Suppressor macrophage treated with lipopolysaccharide for 1 hour (primary cell): ENCODE measurements at regions not wholly inside any gene's neighbourhood (a gene's known extent, or its start where the extent isn't known, plus 50 kb on each side); places are given as distances from the start of the nearest gene placed in this dataset.
"Not testable (repeated sequence)": the region's sequence is repeated elsewhere in the genome, so short reads cannot be mapped to it uniquely, and the experiment has no call there.

Experiments used
- DNase-seq, 3 donors: peaks; one replicate each; pipeline ENCODE4 v3.0.0-alpha.2; 2020 to 2022

GRCh38 chr5:27140831-27141230, 102.4 kb upstream of the CDH9 start:
- DNase-seq: no peak

GRCh38 chr5:27130587-27130986, 92.2 kb upstream of the CDH9 start:
- DNase-seq: no peak

- DNase-seq: no peak
Observed at GRCh38 chr5:27129926-27130325, 91.5 kb upstream of the CDH9 start.

DNA sequence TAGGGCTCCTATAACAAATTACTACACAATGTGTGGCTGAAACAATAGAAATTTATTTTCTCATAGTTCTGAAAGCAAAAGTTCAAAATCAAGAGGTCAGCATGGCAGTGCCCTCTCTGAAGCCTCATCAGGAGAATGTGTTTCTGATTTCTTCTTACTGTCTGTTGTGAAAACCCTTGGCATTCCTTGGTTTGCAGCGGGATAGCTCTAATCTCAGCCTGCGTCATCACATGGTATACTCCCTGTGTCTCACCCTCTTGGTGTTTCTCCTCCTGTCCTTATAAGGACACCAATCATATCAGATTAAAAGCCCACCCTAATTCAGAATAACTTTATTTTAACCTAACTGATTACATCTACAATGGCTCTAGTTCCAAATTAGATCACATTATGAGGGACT, 87.5 kb upstream of the CDH9 start:
- DNase-seq: no peak

DNA sequence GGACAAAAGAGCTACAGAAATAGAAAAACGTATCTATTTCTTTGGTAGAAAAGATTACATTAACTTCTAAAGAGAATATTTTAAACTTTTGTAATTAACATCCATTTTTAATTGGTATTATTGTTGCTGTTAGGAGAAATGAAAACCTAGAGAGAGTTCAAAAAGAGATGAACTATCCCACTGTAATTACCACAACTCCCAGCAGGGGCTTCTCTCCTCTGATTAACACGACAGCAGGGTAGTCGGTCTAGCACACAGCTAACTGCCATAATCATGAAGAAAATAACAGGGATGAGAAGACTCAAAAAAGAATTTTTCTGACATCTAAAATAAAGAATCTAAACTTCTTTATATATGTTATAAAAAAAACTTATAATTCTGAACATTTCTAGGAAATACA, 86.2 kb upstream of the CDH9 start:
- DNase-seq: no peak

- DNase-seq: not testable (repeated sequence)
Observed at GRCh38 chr5:27119736-27120321, 81.4 kb upstream of the CDH9 start.

DNA sequence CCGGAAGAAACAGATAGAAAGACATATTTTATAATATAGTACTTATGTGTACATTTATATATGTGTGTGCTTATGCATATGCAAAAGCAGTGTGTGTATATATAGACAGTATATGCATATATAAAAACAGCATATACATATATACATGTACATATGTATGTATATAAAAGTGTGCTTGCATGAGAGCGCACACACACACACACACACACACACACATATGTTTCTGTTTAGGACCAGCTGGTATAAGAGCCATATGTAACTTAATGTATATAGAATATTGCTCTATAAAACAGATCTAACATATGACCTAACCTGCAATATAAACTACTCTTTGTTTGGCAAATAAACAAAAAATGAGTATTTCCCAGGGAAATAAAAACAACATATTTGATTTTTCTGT, 65.1 kb upstream of the CDH9 start:
- no peak for DNase-seq

DNA sequence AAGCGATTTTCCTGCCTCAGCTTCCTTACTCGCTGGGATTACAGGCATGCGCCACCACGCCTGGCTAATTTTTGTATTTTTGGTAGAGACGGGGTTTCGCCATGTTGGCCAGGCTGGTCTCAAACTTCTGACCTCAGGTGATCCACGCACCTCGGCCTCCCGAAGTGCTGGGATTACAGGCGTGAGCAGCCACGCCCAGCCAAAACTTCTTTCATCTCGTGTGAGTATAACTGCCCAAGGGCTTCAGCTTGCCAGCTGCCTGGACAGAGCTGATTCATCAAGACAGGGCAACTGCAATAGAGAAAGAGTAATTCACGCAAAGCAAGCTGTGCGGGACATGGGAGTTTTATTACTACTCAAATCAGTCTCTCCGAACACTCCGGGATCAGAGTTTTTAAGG, 57.4 kb upstream of the CDH9 start:
- not testable (repeated sequence) for DNase-seq

DNA sequence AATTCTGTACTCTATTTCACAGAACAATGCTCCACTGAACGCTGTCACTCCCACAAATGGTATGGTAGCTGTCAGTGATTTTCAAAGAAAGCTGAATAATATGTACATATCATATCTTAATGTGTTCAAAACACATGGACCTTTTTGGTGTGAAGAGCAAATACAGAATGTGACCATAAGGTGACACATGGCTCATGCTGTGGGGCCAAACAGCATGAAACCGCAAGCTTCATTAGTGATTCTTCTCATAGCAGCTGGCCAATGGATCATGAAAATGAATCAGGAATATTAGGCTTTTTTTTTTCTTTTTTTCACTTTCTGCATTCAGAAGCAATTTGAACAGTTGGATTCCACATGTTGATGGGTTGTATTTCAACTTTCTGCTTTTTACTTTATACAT, 54.9 kb upstream of the CDH9 start:
- no peak for DNase-seq

DNA sequence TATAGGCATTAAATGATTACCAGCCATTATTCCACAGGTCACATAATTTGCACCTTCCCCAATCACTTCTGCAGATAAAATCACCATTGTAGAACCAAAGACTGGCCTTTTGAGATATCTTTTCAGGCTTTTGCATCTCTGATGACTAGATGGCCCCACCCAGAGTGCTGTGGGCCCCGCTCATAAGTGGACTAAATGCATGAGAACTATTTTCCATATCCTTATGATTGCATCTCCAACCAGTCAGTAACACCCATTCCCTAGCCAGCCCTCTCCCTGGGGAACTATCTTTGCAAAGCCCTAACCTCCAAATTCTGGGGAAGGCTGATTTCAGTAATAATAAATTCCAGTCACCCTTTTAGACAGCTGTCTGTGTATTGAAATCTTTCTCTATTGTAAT, 53.5 kb upstream of the CDH9 start:
- no peak for DNase-seq

GRCh38 chr5:27088822-27089221, 50.4 kb upstream of the CDH9 start:
- not testable (repeated sequence) for DNase-seq
